ENCODE measurements at regions not wholly inside any gene's neighbourhood (a gene's known extent, or its start where the extent isn't known, plus 50 kb on each side); places are given as distances from the start of the nearest gene placed in this dataset.

- 70% methylated on average over 3 of the region's 3 CpGs for WGBS
- Histone ChIP-seq H3K27me3 (ENCODE audit: control insufficient read depth in 4 of 4, insufficient read depth in 4 of 4, low read length in 3 of 4) (peaks cover 0 to 4% (median 0%) of the 10 kb centered on the region in 4 donors), H3K9me3 (ENCODE audit: control insufficient read depth in 4 of 4, low read length in 3 of 4) (no peaks in the 10 kb centered on the region), H3K4me3 (ENCODE audit: low read depth in 1 of 3, low read length in 3 of 3) (no peak overlapping the region), H3K27ac (ENCODE audit: low read depth in 1 of 2, low read length in 2 of 2) (no peak overlapping the region), H3K9ac (ENCODE audit: low read depth in 1 of 2, low read length in 2 of 2) (no peak overlapping the region), H3K36me3 (ENCODE audit: control insufficient read depth in 4 of 4, insufficient read depth in 3 of 4, low read depth in 1 of 4, low read length in 3 of 4) (no peaks in the 10 kb centered on the region), H3K4me1 (ENCODE audit: control insufficient read depth in 4 of 4, insufficient read depth in 4 of 4, low read length in 3 of 4) (no peaks in the 10 kb centered on the region)
- DNase-seq (ENCODE audit: low spot score): no peak
- TF ChIP-seq YY1 (IDR thresholded peaks at IDR 0.05): no peak
These were observed 133.2 kb upstream of the REG3G start for GRCh38 chr2:78892295-78892694.

DNA sequence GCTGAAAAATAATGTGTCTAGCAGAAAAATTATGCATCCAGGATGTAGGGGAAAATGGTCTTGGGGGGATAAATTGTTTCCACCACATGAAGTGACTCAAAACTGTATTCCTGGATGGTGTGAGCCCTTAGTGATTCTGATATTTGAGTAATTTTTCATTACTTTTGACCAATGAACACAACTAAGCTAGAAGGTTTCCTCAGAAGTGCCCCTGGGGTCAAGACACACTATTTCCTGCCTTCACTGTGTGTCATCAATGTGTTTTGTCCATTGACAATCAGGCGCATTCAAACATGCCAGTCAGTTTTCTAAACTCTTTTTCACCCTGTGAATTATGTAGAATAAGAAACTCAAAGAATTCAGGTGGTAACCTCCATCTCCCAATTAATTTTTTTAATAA lies 130.5 kb upstream of the REG3G start:
- H3K9me3 ChIP-seq (ENCODE audit: control insufficient read depth in 4 of 4, low read length in 3 of 4): no peaks in the 10 kb centered on the region
- no peak for DNase-seq (ENCODE audit: low spot score)
- TF ChIP-seq, protein P1, sequence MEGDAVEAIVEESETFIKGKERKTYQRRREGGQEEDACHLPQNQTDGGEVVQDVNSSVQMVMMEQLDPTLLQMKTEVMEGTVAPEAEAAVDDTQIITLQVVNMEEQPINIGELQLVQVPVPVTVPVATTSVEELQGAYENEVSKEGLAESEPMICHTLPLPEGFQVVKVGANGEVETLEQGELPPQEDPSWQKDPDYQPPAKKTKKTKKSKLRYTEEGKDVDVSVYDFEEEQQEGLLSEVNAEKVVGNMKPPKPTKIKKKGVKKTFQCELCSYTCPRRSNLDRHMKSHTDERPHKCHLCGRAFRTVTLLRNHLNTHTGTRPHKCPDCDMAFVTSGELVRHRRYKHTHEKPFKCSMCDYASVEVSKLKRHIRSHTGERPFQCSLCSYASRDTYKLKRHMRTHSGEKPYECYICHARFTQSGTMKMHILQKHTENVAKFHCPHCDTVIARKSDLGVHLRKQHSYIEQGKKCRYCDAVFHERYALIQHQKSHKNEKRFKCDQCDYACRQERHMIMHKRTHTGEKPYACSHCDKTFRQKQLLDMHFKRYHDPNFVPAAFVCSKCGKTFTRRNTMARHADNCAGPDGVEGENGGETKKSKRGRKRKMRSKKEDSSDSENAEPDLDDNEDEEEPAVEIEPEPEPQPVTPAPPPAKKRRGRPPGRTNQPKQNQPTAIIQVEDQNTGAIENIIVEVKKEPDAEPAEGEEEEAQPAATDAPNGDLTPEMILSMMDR (IDR thresholded peaks at IDR 0.05; ENCODE audit: low read depth, low read length, missing input control): no peak
- TF ChIP-seq, protein P2, sequence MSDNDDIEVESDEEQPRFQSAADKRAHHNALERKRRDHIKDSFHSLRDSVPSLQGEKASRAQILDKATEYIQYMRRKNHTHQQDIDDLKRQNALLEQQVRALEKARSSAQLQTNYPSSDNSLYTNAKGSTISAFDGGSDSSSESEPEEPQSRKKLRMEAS (IDR thresholded peaks at IDR 0.05): no peak
- TF ChIP-seq NR2F2 (IDR thresholded peaks at IDR 0.05): no peak
- no peak for TF ChIP-seq HNF4A (conservative IDR thresholded peaks at IDR 0.05)
- TF ChIP-seq EGR1 (IDR thresholded peaks at IDR 0.05; ENCODE audit: low read depth in 2 of 2): no peak
- no peak for TF ChIP-seq ATF3 (IDR thresholded peaks at IDR 0.05)
- TF ChIP-seq, protein P3, sequence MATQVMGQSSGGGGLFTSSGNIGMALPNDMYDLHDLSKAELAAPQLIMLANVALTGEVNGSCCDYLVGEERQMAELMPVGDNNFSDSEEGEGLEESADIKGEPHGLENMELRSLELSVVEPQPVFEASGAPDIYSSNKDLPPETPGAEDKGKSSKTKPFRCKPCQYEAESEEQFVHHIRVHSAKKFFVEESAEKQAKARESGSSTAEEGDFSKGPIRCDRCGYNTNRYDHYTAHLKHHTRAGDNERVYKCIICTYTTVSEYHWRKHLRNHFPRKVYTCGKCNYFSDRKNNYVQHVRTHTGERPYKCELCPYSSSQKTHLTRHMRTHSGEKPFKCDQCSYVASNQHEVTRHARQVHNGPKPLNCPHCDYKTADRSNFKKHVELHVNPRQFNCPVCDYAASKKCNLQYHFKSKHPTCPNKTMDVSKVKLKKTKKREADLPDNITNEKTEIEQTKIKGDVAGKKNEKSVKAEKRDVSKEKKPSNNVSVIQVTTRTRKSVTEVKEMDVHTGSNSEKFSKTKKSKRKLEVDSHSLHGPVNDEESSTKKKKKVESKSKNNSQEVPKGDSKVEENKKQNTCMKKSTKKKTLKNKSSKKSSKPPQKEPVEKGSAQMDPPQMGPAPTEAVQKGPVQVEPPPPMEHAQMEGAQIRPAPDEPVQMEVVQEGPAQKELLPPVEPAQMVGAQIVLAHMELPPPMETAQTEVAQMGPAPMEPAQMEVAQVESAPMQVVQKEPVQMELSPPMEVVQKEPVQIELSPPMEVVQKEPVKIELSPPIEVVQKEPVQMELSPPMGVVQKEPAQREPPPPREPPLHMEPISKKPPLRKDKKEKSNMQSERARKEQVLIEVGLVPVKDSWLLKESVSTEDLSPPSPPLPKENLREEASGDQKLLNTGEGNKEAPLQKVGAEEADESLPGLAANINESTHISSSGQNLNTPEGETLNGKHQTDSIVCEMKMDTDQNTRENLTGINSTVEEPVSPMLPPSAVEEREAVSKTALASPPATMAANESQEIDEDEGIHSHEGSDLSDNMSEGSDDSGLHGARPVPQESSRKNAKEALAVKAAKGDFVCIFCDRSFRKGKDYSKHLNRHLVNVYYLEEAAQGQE (IDR thresholded peaks at IDR 0.05): no peak
- TF ChIP-seq SP1 (IDR thresholded peaks at IDR 0.05): no peak
- no peak for TF ChIP-seq GABPA (IDR thresholded peaks at IDR 0.05 in 1 of 2, conservative IDR thresholded peaks at IDR 0.05 in 1 of 2)
- no peak for TF ChIP-seq HNF4G (IDR thresholded peaks at IDR 0.05)
- TF ChIP-seq RXRA (IDR thresholded peaks at IDR 0.05): no peak
- TF ChIP-seq TAF1 (conservative IDR thresholded peaks at IDR 0.05): no peak
- TF ChIP-seq FOXA1 (IDR thresholded peaks at IDR 0.05): no peak
- TF ChIP-seq FOXA2 (IDR thresholded peaks at IDR 0.05): no peak
- no peak for TF ChIP-seq YY1 (IDR thresholded peaks at IDR 0.05)
- no peak for TF ChIP-seq JUND (IDR thresholded peaks at IDR 0.05)
- no peak for TF ChIP-seq RAD21 (IDR thresholded peaks at IDR 0.05)
- TF ChIP-seq ZBTB33 (IDR thresholded peaks at IDR 0.05): no peak
- H3K27me3 ChIP-seq (ENCODE audit: control insufficient read depth in 4 of 4, insufficient read depth in 4 of 4, low read length in 3 of 4): no peaks in the 10 kb centered on the region
- no peak overlapping the region for H3K4me3 ChIP-seq (ENCODE audit: low read depth in 1 of 3, low read length in 3 of 3)
- no peak overlapping the region for H3K27ac ChIP-seq (ENCODE audit: low read depth in 1 of 2, low read length in 2 of 2)
- no peak overlapping the region for H3K9ac ChIP-seq (ENCODE audit: low read depth in 1 of 2, low read length in 2 of 2)
- H3K36me3 ChIP-seq (ENCODE audit: control insufficient read depth in 4 of 4, insufficient read depth in 3 of 4, low read depth in 1 of 4, low read length in 3 of 4): no peaks in the 10 kb centered on the region
- H3K4me1 ChIP-seq (ENCODE audit: control insufficient read depth in 4 of 4, insufficient read depth in 4 of 4, low read length in 3 of 4): no peaks in the 10 kb centered on the region
- 77% methylated on average over 1 of the region's 1 CpG for WGBS
